CD4-positive, alpha-beta T cell (primary cell): ENCODE measurements at regions not wholly inside any gene's neighbourhood (a gene's known extent, or its start where the extent isn't known, plus 50 kb on each side); places are given as distances from the start of the nearest gene placed in this dataset.

Experiments
- ATAC-seq: fragments of 200-7000 bp; cut with Tn5 transposase; one replicate; pipeline ENCODE4 v1.10.0; 2022; ENCODE audit warnings: mild to moderate bottlenecking; ENCODE audit not compliant: poor library complexity
- CTCF ChIA-PET: fragments of 350-600 bp; sonication (Branson Sonifier 250); formaldehyde crosslinking; loops from one replicate; lab custom pipeline; 2021; ENCODE audit warnings: antibody characterized with exemption, inconsistent platforms; lab: Charles Lee
- POLR2A ChIA-PET: fragments of 350-600 bp; sonication (Branson Sonifier 250); formaldehyde crosslinking; loops from one replicate; lab custom pipeline; 2021; ENCODE audit warnings: antibody characterized with exemption, inconsistent platforms; lab: Charles Lee
- DNase-seq, 14 experiments: peaks; one replicate each; pipeline ENCODE4 v3.0.0-alpha.2; 2013 to 2020; ENCODE audit warnings: mixed read lengths in 2 of 14
- H3K27ac ChIP-seq, 2 donors: one replicate each; pipeline versions ENCODE4 v1.5.1 to v1.7.0; 2013; ENCODE audit warnings: low read length in 2 of 2, low read depth in 1 of 2, mild to moderate bottlenecking in 1 of 2
- H3K27me3 ChIP-seq, 2 experiments: 1 replicate in 1 of 2; 2 replicates in 1 of 2; pipeline versions ENCODE4 v1.6.1 to v1.7.0; 2013; ENCODE audit warnings: low read length in 2 of 2, control low read depth in 1 of 2, mild to moderate bottlenecking in 1 of 2, moderate library complexity in 1 of 2; ENCODE audit not compliant: insufficient read depth in 2 of 2, control insufficient read depth in 1 of 2
- H3K36me3 ChIP-seq: one replicate; pipeline ENCODE4 v1.6.1; 2013; ENCODE audit warnings: low read length, control low read depth; ENCODE audit not compliant: insufficient read depth
- H3K4me1 ChIP-seq: one replicate; pipeline ENCODE4 v1.6.1; 2013; ENCODE audit warnings: low read length, control low read depth; ENCODE audit not compliant: insufficient read depth
- H3K4me3 ChIP-seq: one replicate; pipeline ENCODE4 v1.5.1; 2013; ENCODE audit warnings: mild to moderate bottlenecking, low read length, moderate library complexity
- H3K9me3 ChIP-seq, 2 experiments: 1 replicate in 1 of 2; 2 replicates in 1 of 2; pipeline versions ENCODE4 v1.6.1 to v1.7.0; 2013; ENCODE audit warnings: low read length in 2 of 2, mild to moderate bottlenecking in 2 of 2, control low read depth in 1 of 2, moderate library complexity in 1 of 2; ENCODE audit not compliant: control insufficient read depth in 1 of 2, insufficient read depth in 1 of 2
- H3K27ac Mint-ChIP-seq: one replicate; pipeline ENCODE4 v1.8.0; 2020; ENCODE audit warnings: mixed read lengths
- H3K27me3 Mint-ChIP-seq: one replicate; pipeline ENCODE4 v1.8.0; 2021; ENCODE audit warnings: mixed read lengths
- H3K36me3 Mint-ChIP-seq: one replicate; pipeline ENCODE4 v1.8.0; 2021; ENCODE audit warnings: low read depth, mixed read lengths
- H3K4me1 Mint-ChIP-seq: one replicate; pipeline ENCODE4 v1.8.0; 2021; ENCODE audit warnings: low read depth, mixed read lengths
- H3K4me3 Mint-ChIP-seq: one replicate; pipeline ENCODE4 v1.8.0; 2020; ENCODE audit warnings: mild to moderate bottlenecking, mixed read lengths
- H3K9me3 Mint-ChIP-seq: one replicate; pipeline ENCODE4 v1.8.0; 2020; ENCODE audit warnings: mixed read lengths
- CTCF ChIP-seq: fragments of 200-600 bp; IDR thresholded peaks from one replicate; pipeline ENCODE4 v1.8.0; 2022; ENCODE audit warnings: antibody characterized with exemption, mild to moderate bottlenecking
- intact Hi-C, 2 experiments: fragments of 100-400 bp; cut with DNase I in 1 of 2; cut with micrococcal nuclease in 1 of 2; formaldehyde crosslinking; loops; one replicate each; pipeline versions ENCODE4 v1.15.1 to v1.9.0; 2023 to 2025; cut with DNase I, micrococcal nuclease

- Histone ChIP-seq H3K4me1 (no peaks in the 10 kb centered on the region), H3K27me3 (no peaks in the 10 kb centered on the region), H3K36me3 (no peaks in the 10 kb centered on the region), H3K27ac (no peak overlapping the region), H3K9me3 (no peaks in the 10 kb centered on the region), H3K4me3 (no peak overlapping the region)
- ChIA-PET CTCF (no interaction called here), POLR2A (no interaction called here)
- intact Hi-C loops, result no loop called here
- no peak for ATAC-seq
- H3K4me3 Mint-ChIP-seq, result no peak overlapping the region
- no peaks in the 10 kb centered on the region for H3K9me3 Mint-ChIP-seq
- H3K27ac Mint-ChIP-seq, result no peak overlapping the region
- H3K4me1 Mint-ChIP-seq, result no peaks in the 10 kb centered on the region
- no peak for DNase-seq
- H3K36me3 Mint-ChIP-seq, result no peaks in the 10 kb centered on the region
- no peak for TF ChIP-seq CTCF
- H3K27me3 Mint-ChIP-seq, result peaks cover 11% of the 10 kb centered on the region
Observed at GRCh38 chr7:12771378-12771877, 84.0 kb downstream of the ARL4A start.

- POLR2A ChIA-PET, result no interaction called here
- ATAC-seq (no peak), DNase-seq (no peak)
- H3K36me3 ChIP-seq, result no peaks in the 10 kb centered on the region
- H3K4me1 ChIP-seq, result no peaks in the 10 kb centered on the region
- H3K9me3 ChIP-seq, result no peaks in the 10 kb centered on the region
- Mint-ChIP-seq H3K4me3 (no peak overlapping the region), H3K4me1 (no peaks in the 10 kb centered on the region), H3K36me3 (no peaks in the 10 kb centered on the region), H3K27me3 (peaks cover 11% of the 10 kb centered on the region), H3K27ac (no peak overlapping the region), H3K9me3 (no peaks in the 10 kb centered on the region)
- no peak overlapping the region for H3K4me3 ChIP-seq
- CTCF ChIA-PET, result no interaction called here
- TF ChIP-seq CTCF, result no peak
- intact Hi-C loops, result no loop called here
- no peak overlapping the region for H3K27ac ChIP-seq
- H3K27me3 ChIP-seq, result no peaks in the 10 kb centered on the region
Observed at GRCh38 chr7:12772768-12773167, 85.3 kb downstream of the ARL4A start.

GRCh38 chr7:12777257-12777656, 89.8 kb downstream of the ARL4A start:
- Mint-ChIP-seq H3K27me3 (no peaks in the 10 kb centered on the region), H3K4me3 (no peak overlapping the region), H3K9me3 (no peaks in the 10 kb centered on the region), H3K4me1 (no peaks in the 10 kb centered on the region), H3K36me3 (no peaks in the 10 kb centered on the region), H3K27ac (no peak overlapping the region)
- Histone ChIP-seq H3K27ac (no peak overlapping the region), H3K36me3 (no peaks in the 10 kb centered on the region), H3K4me3 (no peak overlapping the region), H3K27me3 (no peaks in the 10 kb centered on the region), H3K9me3 (no peaks in the 10 kb centered on the region), H3K4me1 (no peaks in the 10 kb centered on the region)
- no peak for DNase-seq
- no peak for ATAC-seq
- POLR2A ChIA-PET, result no interaction called here
- no peak for TF ChIP-seq CTCF
- intact Hi-C loops, result no loop called here
- CTCF ChIA-PET, result no interaction called here
